ENCODE measurements at regions not wholly inside any gene's neighbourhood (a gene's known extent, or its start where the extent isn't known, plus 50 kb on each side); places are given as distances from the start of the nearest gene placed in this dataset.

DNA sequence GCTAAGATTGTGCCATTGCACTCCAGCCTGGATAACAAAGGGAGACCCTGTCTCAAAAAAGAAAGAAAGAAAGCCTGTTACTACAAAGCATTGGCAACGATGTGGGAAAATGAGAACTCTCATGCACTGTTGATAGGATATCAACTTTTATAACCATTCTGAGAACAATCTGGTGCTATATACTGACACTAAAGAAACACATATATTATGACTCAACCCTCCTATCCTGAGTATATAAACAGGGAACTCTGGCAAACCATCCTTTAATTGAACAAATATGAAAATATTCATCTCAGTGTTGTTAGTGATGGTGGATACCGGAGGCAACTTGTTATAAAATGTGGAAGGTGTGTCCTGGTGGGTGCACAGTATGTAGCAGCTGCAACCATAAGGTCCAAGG is 53.0 kb upstream of the SOD3 start:
- FAIRE-seq (no peak), DNase-seq (ENCODE audit: low read depth, low spot score) (no peak)
- no peak for TF ChIP-seq POLR2AphosphoS5 (IDR thresholded peaks at IDR 0.05; ENCODE audit: insufficient read depth, low read depth, low read length)
- TF ChIP-seq POLR2A (IDR thresholded peaks at IDR 0.05; ENCODE audit: low read depth, low read length) = no peak
- no peak for TF ChIP-seq EZH2 (IDR thresholded peaks at IDR 0.05; ENCODE audit: borderline replicate concordance, low read depth, low read length, severe bottlenecking)
- TF ChIP-seq JUN (IDR thresholded peaks at IDR 0.05; ENCODE audit: borderline replicate concordance, insufficient read depth, insufficient read length, low read depth) = no peak
- TF ChIP-seq MYC (IDR thresholded peaks at IDR 0.05; ENCODE audit: low read depth, low read length) = no peak
- TF ChIP-seq, protein P1, sequence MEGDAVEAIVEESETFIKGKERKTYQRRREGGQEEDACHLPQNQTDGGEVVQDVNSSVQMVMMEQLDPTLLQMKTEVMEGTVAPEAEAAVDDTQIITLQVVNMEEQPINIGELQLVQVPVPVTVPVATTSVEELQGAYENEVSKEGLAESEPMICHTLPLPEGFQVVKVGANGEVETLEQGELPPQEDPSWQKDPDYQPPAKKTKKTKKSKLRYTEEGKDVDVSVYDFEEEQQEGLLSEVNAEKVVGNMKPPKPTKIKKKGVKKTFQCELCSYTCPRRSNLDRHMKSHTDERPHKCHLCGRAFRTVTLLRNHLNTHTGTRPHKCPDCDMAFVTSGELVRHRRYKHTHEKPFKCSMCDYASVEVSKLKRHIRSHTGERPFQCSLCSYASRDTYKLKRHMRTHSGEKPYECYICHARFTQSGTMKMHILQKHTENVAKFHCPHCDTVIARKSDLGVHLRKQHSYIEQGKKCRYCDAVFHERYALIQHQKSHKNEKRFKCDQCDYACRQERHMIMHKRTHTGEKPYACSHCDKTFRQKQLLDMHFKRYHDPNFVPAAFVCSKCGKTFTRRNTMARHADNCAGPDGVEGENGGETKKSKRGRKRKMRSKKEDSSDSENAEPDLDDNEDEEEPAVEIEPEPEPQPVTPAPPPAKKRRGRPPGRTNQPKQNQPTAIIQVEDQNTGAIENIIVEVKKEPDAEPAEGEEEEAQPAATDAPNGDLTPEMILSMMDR (IDR thresholded peaks at IDR 0.05; ENCODE audit: extremely low read depth in 1 of 2, insufficient read depth in 1 of 2, low read depth in 1 of 2, low read length in 2 of 2) = no peak
- no peak for TF ChIP-seq GATA2 (IDR thresholded peaks at IDR 0.05; ENCODE audit: insufficient read depth, insufficient read length, low read depth, low read length)
- TF ChIP-seq FOS (IDR thresholded peaks at IDR 0.05; ENCODE audit: borderline replicate concordance, insufficient read depth, low read length) = no peak
- TF ChIP-seq, protein P2, sequence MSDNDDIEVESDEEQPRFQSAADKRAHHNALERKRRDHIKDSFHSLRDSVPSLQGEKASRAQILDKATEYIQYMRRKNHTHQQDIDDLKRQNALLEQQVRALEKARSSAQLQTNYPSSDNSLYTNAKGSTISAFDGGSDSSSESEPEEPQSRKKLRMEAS (IDR thresholded peaks at IDR 0.05; ENCODE audit: insufficient read depth, insufficient read length) = no peak
- dilution Hi-C loops (cut with MboI; ENCODE audit: extremely low pct_ligation_motif_present, low sequenced_read_pairs) (no loop called here), intact Hi-C loops (cut with micrococcal nuclease) (no loop called here)
- Histone ChIP-seq H3K4me2 (ENCODE audit: insufficient read depth, low read length) (no peak overlapping the region), H4K20me1 (replicated peaks; ENCODE audit: control insufficient read depth, extremely low read depth, insufficient read depth, low read length) (no peaks in the 10 kb centered on the region), H2AFZ (ENCODE audit: low read depth, low read length) (no peak overlapping the region), H3K27ac (ENCODE audit: insufficient read depth, low read depth, low read length) (no peak overlapping the region), H3K9me1 (replicated peaks; ENCODE audit: control insufficient read depth, extremely low read depth, insufficient read depth, low read length) (no peaks in the 10 kb centered on the region), H3K36me3 (ENCODE audit: control insufficient read depth in 2 of 2, extremely low read depth in 1 of 2, insufficient read depth in 2 of 2, low read length in 2 of 2) (no peaks in the 10 kb centered on the region), H3K4me1 (ENCODE audit: control insufficient read depth, extremely low read depth, insufficient read depth, low read length) (no peaks in the 10 kb centered on the region), H3K9ac (replicated peaks; ENCODE audit: extremely low read depth, insufficient read depth, low read length) (no peak overlapping the region), H3K27me3 (ENCODE audit: control insufficient read depth in 2 of 2, insufficient read depth in 2 of 2, low read length in 2 of 2) (no peaks in the 10 kb centered on the region), H3K4me3 (replicated peaks in 1 of 3; ENCODE audit: insufficient read depth in 1 of 3, low read depth in 1 of 3, low read length in 3 of 3) (no peak overlapping the region), H3K79me2 (ENCODE audit: control insufficient read depth, insufficient read depth, low read length) (no peaks in the 10 kb centered on the region), H3K9me3 (replicated peaks; ENCODE audit: control insufficient read depth, insufficient read depth, low read length) (no peaks in the 10 kb centered on the region)
- no TSS peak for BruUV-seq (replicated peaks)
- CTCF ChIA-PET = no interaction called here
- POLR2A ChIA-PET = no interaction called here

All from endothelial cell of umbilical vein (primary cell).